Suprapubic skin (tissue), 4 donors: ENCODE measurements at regions not wholly inside any gene's neighbourhood (a gene's known extent, or its start where the extent isn't known, plus 50 kb on each side); places are given as distances from the start of the nearest gene placed in this dataset.

Source experiments
- CTCF ChIP-seq, 2 donors: fragments of 200-600 bp in 1 of 2; fragments of 450-650 bp in 1 of 2; sonication (generic) in 1 of 2; IDR thresholded peaks; one replicate each; pipeline ENCODE4 v1.5.1; 2016 to 2019; ENCODE audit warnings: antibody characterized with exemption in 2 of 2, mild to moderate bottlenecking in 1 of 2, moderate library complexity in 1 of 2
- POLR2A ChIP-seq, 2 donors: fragments of 450-650 bp; IDR thresholded peaks; one replicate each; pipeline ENCODE4 v1.6.1; 2017; ENCODE audit warnings: antibody characterized with exemption in 2 of 2, mild to moderate bottlenecking in 2 of 2, moderate library complexity in 2 of 2
- POLR2AphosphoS5 ChIP-seq, 3 donors: sonication (generic); formaldehyde crosslinking; IDR thresholded peaks; one replicate each; pipeline ENCODE4 v1.6.1; 2017; ENCODE audit warnings: antibody characterized with exemption in 3 of 3

DNA sequence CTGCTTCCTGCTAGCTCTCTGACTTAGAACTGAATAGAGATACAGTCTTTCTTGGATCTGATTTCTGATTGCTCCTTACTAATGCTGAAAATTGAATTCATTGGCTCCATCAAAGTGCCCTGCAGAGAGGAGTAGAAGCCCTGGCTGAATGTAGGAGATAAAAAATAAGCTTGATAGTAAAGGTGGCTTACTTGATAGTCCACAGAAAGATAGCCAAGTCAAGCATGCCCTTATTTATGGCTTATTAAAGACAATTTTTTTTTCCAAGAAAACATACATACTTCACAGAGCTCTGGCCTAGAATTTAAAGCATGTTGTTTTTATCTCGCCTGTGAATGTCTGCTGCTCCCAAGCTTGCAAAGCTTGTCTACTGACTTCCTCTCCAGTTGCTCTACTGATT lies 124.6 kb upstream of the CADPS start:
- TF ChIP-seq CTCF (IDR thresholded peaks at IDR 0.05) (no peak), POLR2A (IDR thresholded peaks at IDR 0.05) (no peak), POLR2AphosphoS5 (IDR thresholded peaks at IDR 0.05) (no peak)
